ENCODE measurements at regions not wholly inside any gene's neighbourhood (a gene's known extent, or its start where the extent isn't known, plus 50 kb on each side); places are given as distances from the start of the nearest gene placed in this dataset.

DNA sequence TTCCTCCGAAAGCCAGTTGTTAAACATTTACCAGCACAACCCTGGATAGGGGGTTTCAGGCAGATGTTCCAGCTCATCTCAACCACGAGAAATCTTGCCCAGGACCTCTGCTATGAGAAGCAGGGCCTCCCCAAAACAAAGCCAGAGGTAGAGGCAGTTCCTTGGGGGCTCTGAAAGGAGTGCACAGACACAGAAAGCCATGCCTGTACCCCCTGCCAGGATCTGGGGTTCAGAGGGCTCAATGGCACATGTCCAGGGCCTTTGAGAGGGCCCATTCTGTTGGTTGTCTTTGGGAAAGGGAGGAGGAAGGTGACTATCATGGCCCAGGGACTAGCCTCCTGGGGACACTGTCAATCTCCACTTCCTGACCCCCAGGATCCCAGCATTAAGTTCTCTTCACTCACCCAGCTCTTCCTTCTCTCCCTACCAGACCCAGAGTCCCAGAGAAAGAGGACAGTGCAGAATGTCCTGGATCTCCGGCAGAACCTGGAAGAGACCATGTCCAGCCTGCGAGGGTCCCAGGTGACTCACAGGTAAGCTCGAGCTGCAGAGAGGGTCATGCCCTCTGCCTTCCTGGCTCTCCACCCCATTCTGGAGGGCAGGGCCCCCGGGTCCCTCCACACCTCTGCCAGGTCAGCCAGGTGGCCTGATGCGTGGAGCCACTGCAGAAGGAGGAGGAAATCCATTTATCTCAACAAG lies 116.4 kb upstream of the IPO9 start:
- H3K4me3 ChIP-seq, result no peak overlapping the region
- H3K27me3 ChIP-seq, result no peaks in the 10 kb centered on the region
- DNase-seq (ENCODE audit: low spot score in 2 of 2), result no peak
- intact Hi-C loops (cut with DNase I; ENCODE audit: low total_unique reads), result loop anchor here (2.0 kb wide), 1 partner anchor 32 kb away; no protein-coding TSS in a partner anchor
- peak overlapping the region; percentile 84 to 97 for H3K27ac ChIP-seq
- no peak for TF ChIP-seq POLR2A (IDR thresholded peaks at IDR 0.05)
- TF ChIP-seq, protein P1, sequence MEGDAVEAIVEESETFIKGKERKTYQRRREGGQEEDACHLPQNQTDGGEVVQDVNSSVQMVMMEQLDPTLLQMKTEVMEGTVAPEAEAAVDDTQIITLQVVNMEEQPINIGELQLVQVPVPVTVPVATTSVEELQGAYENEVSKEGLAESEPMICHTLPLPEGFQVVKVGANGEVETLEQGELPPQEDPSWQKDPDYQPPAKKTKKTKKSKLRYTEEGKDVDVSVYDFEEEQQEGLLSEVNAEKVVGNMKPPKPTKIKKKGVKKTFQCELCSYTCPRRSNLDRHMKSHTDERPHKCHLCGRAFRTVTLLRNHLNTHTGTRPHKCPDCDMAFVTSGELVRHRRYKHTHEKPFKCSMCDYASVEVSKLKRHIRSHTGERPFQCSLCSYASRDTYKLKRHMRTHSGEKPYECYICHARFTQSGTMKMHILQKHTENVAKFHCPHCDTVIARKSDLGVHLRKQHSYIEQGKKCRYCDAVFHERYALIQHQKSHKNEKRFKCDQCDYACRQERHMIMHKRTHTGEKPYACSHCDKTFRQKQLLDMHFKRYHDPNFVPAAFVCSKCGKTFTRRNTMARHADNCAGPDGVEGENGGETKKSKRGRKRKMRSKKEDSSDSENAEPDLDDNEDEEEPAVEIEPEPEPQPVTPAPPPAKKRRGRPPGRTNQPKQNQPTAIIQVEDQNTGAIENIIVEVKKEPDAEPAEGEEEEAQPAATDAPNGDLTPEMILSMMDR (IDR thresholded peaks at IDR 0.05), result no peak
- no peak for TF ChIP-seq POLR2AphosphoS5 (IDR thresholded peaks at IDR 0.05)
- no peaks in the 10 kb centered on the region for H3K36me3 ChIP-seq
- no peaks in the 10 kb centered on the region for H3K9me3 ChIP-seq
- peaks cover 0 to 21% of the 10 kb centered on the region in 2 donors for H3K4me1 ChIP-seq

DNA sequence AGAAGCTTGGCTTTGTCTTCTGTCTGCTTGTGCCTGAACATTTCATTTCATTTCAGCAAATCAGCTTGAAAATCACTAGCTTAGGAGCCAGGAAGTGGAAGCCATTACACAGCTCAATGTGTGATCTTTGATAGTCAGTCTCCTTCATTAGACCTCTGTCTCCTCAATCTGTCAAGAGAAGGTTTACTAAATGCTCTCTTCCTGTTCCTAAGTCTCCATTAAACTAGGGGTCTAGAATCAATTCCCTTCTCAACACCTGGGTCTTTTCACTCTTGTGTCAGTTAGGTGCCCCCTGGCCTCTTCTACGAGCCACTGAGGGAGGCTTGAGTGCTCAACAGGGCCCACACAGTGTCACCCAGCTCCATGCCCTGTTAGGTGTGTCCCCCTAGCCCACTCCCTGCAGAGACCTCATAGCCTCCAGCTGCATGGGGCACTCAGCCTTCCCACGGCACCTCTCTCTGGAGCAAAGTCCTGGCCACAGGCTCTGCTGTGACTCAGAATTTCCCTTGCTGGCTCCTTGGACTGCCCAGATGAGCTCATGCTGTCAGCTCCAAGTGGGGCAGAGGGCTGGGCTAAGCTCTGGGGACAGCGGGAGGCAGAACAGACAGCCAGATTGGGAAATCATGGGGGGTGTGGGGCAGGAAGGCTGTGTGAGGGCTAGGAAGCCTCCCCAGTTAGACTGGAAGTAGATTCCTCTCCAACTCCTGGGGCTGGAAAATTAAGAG lies 115.7 kb upstream of the IPO9 start:
- H3K4me3 ChIP-seq, result no peak overlapping the region
- peaks cover 0 to 21% of the 10 kb centered on the region in 2 donors for H3K4me1 ChIP-seq
- TF ChIP-seq POLR2A (IDR thresholded peaks at IDR 0.05) (no peak), POLR2AphosphoS5 (IDR thresholded peaks at IDR 0.05) (peak; percentile 90 to 100 (median 99))
- H3K27ac ChIP-seq, result peak overlapping the region; percentile 84 to 97
- H3K9me3 ChIP-seq, result no peaks in the 10 kb centered on the region
- H3K36me3 ChIP-seq, result no peaks in the 10 kb centered on the region
- intact Hi-C loops (cut with DNase I; ENCODE audit: low total_unique reads), result loop anchor here (2.0 kb wide), 1 partner anchor 32 kb away; no protein-coding TSS in a partner anchor
- DNase-seq (ENCODE audit: low spot score in 2 of 2), result peak; percentile 72 to 87
- H3K27me3 ChIP-seq, result no peaks in the 10 kb centered on the region

DNA sequence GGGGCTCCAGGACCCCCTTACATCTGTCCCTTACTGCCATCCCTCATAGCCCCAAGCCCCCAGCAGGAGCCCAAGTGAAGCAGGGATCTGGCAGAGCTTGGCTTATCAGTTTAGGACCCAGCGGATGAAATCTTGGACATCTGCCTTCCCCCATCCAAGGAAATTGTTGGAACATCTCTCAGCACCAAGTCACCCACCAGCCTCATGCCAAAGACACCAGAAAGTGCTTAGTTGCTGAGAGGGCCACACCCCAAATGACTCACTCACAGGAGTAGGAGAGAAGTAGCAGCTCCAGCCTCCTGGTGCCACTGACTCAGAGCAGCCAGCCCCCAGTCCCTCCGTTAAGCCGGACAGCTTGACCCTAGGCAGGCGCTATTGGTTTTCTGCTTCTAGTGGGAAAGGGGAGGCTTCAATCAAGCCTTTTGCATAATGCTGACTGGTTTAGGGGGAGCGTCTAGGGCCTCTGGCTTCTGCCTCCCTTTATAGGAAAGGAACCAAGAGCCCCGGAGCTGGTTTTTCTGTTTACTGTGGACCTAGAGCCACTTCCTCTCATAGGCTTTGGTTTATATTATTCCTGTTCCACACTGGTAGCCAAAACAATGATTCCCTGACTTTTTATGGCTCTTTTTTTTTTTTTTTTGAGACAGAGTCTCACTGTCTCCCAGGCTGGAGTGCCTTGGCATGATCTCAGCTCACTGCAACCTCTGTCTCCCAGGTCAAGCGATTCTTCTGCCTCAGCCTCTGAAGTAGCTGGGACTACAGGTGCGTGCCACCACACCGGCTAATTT lies 114.2 kb upstream of the IPO9 start:
- peak overlapping the region; percentile 84 to 97 for H3K27ac ChIP-seq
- H3K9me3 ChIP-seq, result no peaks in the 10 kb centered on the region
- H3K4me1 ChIP-seq, result peaks cover 0 to 21% of the 10 kb centered on the region in 2 donors
- no peak overlapping the region for H3K4me3 ChIP-seq
- no peaks in the 10 kb centered on the region for H3K36me3 ChIP-seq
- no peaks in the 10 kb centered on the region for H3K27me3 ChIP-seq
- intact Hi-C loops (cut with DNase I; ENCODE audit: low total_unique reads), result no loop called here
- peak in 1 of 2 donors; percentile 70 for DNase-seq (ENCODE audit: low spot score in 2 of 2)
- TF ChIP-seq POLR2A (IDR thresholded peaks at IDR 0.05) (no peak), POLR2AphosphoS5 (IDR thresholded peaks at IDR 0.05) (peak; percentile 47 to 84 (median 51))

DNA sequence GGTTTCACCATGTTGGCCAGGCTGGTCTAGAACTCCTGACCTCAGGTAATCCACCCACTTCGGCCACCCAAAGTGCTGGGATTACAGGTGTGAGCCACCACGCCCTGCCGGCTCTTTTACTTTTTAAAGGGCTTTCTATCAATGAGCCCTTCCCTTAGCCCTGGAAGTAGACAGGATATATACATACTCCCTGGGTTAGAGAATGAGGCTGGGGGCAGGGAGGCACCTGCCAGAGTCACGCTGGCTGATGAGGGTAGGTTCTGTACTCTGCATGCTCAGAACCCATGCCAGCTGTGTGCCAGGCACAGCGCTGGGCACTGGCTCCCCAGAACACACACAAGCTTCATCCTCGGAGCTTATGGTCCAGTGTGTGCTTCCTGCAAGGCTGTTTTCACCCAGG lies 113.6 kb upstream of the IPO9 start:
- Histone ChIP-seq H3K36me3 (no peaks in the 10 kb centered on the region), H3K27ac (peak overlapping the region; percentile 84 to 97), H3K9me3 (no peaks in the 10 kb centered on the region), H3K27me3 (no peaks in the 10 kb centered on the region), H3K4me3 (no peak overlapping the region), H3K4me1 (peaks cover 0 to 25% of the 10 kb centered on the region in 2 donors)
- TF ChIP-seq, protein P1 (IDR thresholded peaks at IDR 0.05), result no peak
- no peak for DNase-seq (ENCODE audit: low spot score in 2 of 2)
- intact Hi-C loops (cut with DNase I; ENCODE audit: low total_unique reads), result no loop called here

DNA sequence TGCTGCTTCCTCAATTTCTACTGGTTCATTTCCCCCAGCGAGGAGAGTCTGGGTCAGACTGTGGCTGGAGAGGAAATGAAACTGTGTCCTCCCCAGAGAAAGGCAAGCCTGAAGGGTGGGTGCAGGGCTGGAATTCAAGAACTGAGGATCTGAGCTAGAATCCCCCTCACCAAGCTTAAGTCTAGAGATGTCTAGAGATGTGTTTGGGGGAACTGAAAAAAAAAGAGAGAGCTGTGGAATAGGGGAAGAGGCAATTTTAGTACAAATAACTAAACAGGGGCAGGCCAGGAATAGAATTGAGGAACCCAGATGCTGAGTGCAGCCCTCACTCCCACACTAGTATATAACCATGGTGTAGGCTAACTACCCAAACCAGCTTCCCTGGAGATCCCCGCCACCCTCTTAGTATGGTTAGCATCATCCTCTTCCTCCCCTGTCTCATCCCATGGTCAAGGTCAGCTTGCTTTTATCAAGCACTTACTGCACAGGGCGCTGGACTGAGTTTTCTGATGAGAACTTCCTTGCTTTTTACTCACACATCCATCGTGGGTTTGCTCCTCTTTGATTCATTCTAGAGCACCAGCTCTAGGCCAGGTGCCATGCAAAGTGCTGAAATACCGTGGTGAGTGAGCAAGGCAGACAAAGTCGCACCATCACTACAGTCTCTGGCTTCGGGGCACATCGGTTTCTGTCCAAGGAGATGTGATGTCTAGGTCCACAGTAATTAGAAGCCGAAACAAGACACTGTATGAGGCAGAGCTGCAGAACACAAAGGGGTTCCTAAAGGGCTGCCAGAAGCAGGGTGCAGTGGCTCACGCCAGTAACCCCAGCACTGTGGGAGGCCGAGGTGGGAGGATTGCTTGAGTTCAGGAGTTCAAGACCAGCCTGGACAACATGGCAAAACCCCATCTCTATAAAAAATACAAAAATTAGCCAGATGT lies 112.9 kb upstream of the IPO9 start:
- Histone ChIP-seq H3K36me3 (no peaks in the 10 kb centered on the region), H3K27me3 (no peaks in the 10 kb centered on the region), H3K4me3 (no peak overlapping the region), H3K4me1 (peaks cover 0 to 25% of the 10 kb centered on the region in 2 donors), H3K9me3 (no peaks in the 10 kb centered on the region), H3K27ac (peak overlapping the region; percentile 84 to 97)
- no peak for DNase-seq (ENCODE audit: low spot score in 2 of 2)
- TF ChIP-seq POLR2AphosphoS5 (IDR thresholded peaks at IDR 0.05) (no peak), POLR2A (IDR thresholded peaks at IDR 0.05) (no peak)
- TF ChIP-seq, protein P1 (IDR thresholded peaks at IDR 0.05), result no peak
- intact Hi-C loops (cut with DNase I; ENCODE audit: low total_unique reads), result no loop called here
